Transverse colon (tissue), 4 donors: ENCODE measurements at regions not wholly inside any gene's neighbourhood (a gene's known extent, or its start where the extent isn't known, plus 50 kb on each side); places are given as distances from the start of the nearest gene placed in this dataset.

Source experiments
- DNase-seq: peaks from one replicate; pipeline ENCODE4 v3.0.0-alpha.2; 2019
- H3K27ac ChIP-seq, 4 donors: fragments of 200-600 bp; sonication (generic); 2 replicates each; pipeline ENCODE4 v1.5.1; 2016 to 2018; ENCODE audit warnings: inconsistent platforms in 4 of 4
- H3K27me3 ChIP-seq: fragments of 200-600 bp; sonication (generic); 2 replicates; pipeline ENCODE4 v1.5.1; 2017; ENCODE audit warnings: inconsistent platforms
- H3K36me3 ChIP-seq, 4 donors: fragments of 200-600 bp; sonication (generic); 2 replicates each; pipeline ENCODE4 v1.5.1; 2017 to 2019; ENCODE audit warnings: inconsistent platforms in 4 of 4
- H3K4me1 ChIP-seq, 4 donors: fragments of 200-600 bp; sonication (generic); 2 replicates each; pipeline ENCODE4 v1.5.1; 2017 to 2020; ENCODE audit warnings: inconsistent platforms in 4 of 4
- H3K4me3 ChIP-seq, 4 donors: fragments of 200-600 bp; sonication (generic); 1 replicate in 1 of 4; 2 replicates in 3 of 4; pipeline versions ENCODE4 v1.5.1 to v1.6.1; 2017 to 2019; ENCODE audit warnings: inconsistent platforms in 4 of 4
- H3K9me3 ChIP-seq, 2 donors: fragments of 200-600 bp; sonication (generic); 2 replicates each; pipeline ENCODE4 v1.5.1; 2017 to 2019; ENCODE audit warnings: inconsistent platforms in 2 of 2
- CTCF ChIP-seq, 5 experiments: fragments of 200-600 bp in 3 of 5; fragments of 450-650 bp in 2 of 5; sonication (generic) in 3 of 5; IDR thresholded peaks; 1 replicate in 2 of 5; 2 replicates in 3 of 5; pipeline ENCODE4 v1.5.1; 2016 to 2017; ENCODE audit warnings: antibody characterized with exemption in 5 of 5, inconsistent platforms in 3 of 5, mild to moderate bottlenecking in 2 of 5, moderate library complexity in 1 of 5
- EP300 ChIP-seq: sonication (generic); formaldehyde crosslinking; IDR thresholded peaks from one replicate; pipeline ENCODE4 v1.6.1; 2017; ENCODE audit warnings: antibody characterized with exemption, low read depth
- POLR2A ChIP-seq: fragments of 450-650 bp; IDR thresholded peaks from one replicate; pipeline ENCODE4 v1.6.1; 2016; ENCODE audit warnings: antibody characterized with exemption, mild to moderate bottlenecking, moderate library complexity
- POLR2AphosphoS5 ChIP-seq, 3 donors: sonication (generic); formaldehyde crosslinking; IDR thresholded peaks; one replicate each; pipeline ENCODE4 v1.6.1; 2016; ENCODE audit warnings: antibody characterized with exemption in 3 of 3
- WGBS, 2 donors: methylation state at CpG; one replicate each; pipeline ENCODE4 v1.1.5; 2018; ENCODE audit warnings: low coverage in 1 of 2; 5-methylcytosine and 5-hydroxymethylcytosine counted together
- in situ Hi-C, 4 donors: fragments of 200-750 bp; cut with MboI; loops; one replicate each; pipeline versions ENCODE4 v1.15.0 to v1.15.1; 2017; ENCODE audit warnings: low sequenced_read_pairs in 3 of 4, low pct_ligation_motif_present in 1 of 4, low pct_unique_long_range_greater_than_20kb in 1 of 4
- intact Hi-C: fragments of 100-400 bp; cut with DNase I; formaldehyde crosslinking; loops from one replicate; pipeline ENCODE4 v1.15.1; 2023; ENCODE audit warnings: low total_unique reads

- H3K27ac ChIP-seq: peak overlapping the region in 2 of 4 donors; percentile 82 to 86
- H3K27me3 ChIP-seq: no peaks in the 10 kb centered on the region
- no peak for DNase-seq
- H3K4me3 ChIP-seq: no peak overlapping the region
- intact Hi-C loops: loop anchor here (5.0 kb wide), 1 partner anchor 94 kb away; the partner anchor contains the start of gene B3GNT2
- in situ Hi-C loops: no loop called here
- no peaks in the 10 kb centered on the region for H3K36me3 ChIP-seq
- WGBS, 2 donors: 87 to 90% methylated on average over 2 to 7 of the region's 7 CpGs
- TF ChIP-seq EP300: no peak
- TF ChIP-seq POLR2A: no peak
- no peak for TF ChIP-seq POLR2AphosphoS5 (IDR thresholded peaks at IDR 0.05)
- TF ChIP-seq CTCF (IDR thresholded peaks at IDR 0.05): no peak
- peaks cover 21 to 56% (median 36%) of the 10 kb centered on the region in 4 donors for H3K4me1 ChIP-seq
- H3K9me3 ChIP-seq: no peaks in the 10 kb centered on the region
Observed at GRCh38 chr2:62291517-62292137, 95.7 kb downstream of the B3GNT2 start.

- 94 to 100% methylated on average over 1 of the region's 1 CpG for WGBS, 2 donors
- intact Hi-C loops: loop anchor here (5.0 kb wide), 1 partner anchor 94 kb away; the partner anchor contains the start of gene B3GNT2
- Histone ChIP-seq H3K9me3 (no peaks in the 10 kb centered on the region), H3K27ac (no peak overlapping the region), H3K36me3 (no peaks in the 10 kb centered on the region), H3K4me3 (no peak overlapping the region), H3K27me3 (no peaks in the 10 kb centered on the region), H3K4me1 (peaks cover 21 to 50% (median 32%) of the 10 kb centered on the region in 4 donors)
- no peak for DNase-seq
- TF ChIP-seq POLR2AphosphoS5 (IDR thresholded peaks at IDR 0.05) (no peak), EP300 (no peak)
- in situ Hi-C loops: no loop called here
Observed at GRCh38 chr2:62291052-62291451, 95.1 kb downstream of the B3GNT2 start.

GRCh38 chr2:62287899-62288880, 92.3 kb downstream of the B3GNT2 start:
- H3K9me3 ChIP-seq: peaks cover 6 to 9% of the 10 kb centered on the region in 2 donors
- intact Hi-C loops (no loop called here), in situ Hi-C loops (no loop called here)
- no peaks in the 10 kb centered on the region for H3K36me3 ChIP-seq
- TF ChIP-seq POLR2A (no peak), POLR2AphosphoS5 (IDR thresholded peaks at IDR 0.05) (no peak), EP300 (no peak)
- peaks cover 8 to 25% (median 13%) of the 10 kb centered on the region in 4 donors for H3K4me1 ChIP-seq
- WGBS, 2 donors: 75 to 87% methylated on average over 7 to 8 of the region's 8 CpGs
- DNase-seq: peak; percentile 77
- no peak overlapping the region for H3K27ac ChIP-seq
- H3K27me3 ChIP-seq: no peaks in the 10 kb centered on the region
- H3K4me3 ChIP-seq: no peak overlapping the region

DNA sequence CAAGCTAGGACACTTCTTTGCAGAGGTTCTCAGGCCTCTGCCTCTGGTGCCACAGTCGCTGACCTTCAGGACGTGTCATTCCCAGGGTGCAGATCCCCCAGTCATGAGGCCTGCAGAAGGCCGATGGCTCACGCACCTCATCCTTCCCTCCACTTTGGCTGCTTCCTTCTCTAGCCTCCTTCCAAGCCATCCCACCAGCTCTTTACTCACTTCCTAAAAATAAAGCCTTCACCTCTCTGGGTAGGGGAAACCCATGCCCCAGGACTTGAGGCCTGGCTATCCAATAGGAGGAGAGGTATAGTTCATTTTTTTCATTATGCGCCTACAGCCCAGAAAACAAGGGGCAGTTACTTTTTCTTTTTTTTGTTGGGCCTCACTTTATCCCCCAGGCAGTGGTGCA, 91.4 kb downstream of the B3GNT2 start:
- in situ Hi-C loops: no loop called here

More for the DNA sequence above, 91.4 kb downstream of the B3GNT2 start:
- no peak for TF ChIP-seq EP300
- TF ChIP-seq POLR2A: no peak
- TF ChIP-seq CTCF (IDR thresholded peaks at IDR 0.05): no peak
- no peak for TF ChIP-seq POLR2AphosphoS5 (IDR thresholded peaks at IDR 0.05)
- Histone ChIP-seq H3K4me3 (no peak overlapping the region), H3K36me3 (no peaks in the 10 kb centered on the region), H3K4me1 (peaks cover 0 to 16% (median 4%) of the 10 kb centered on the region in 4 donors), H3K27ac (no peak overlapping the region), H3K9me3 (peaks cover 6 to 9% of the 10 kb centered on the region in 2 donors), H3K27me3 (no peaks in the 10 kb centered on the region)
- DNase-seq: no peak
- intact Hi-C loops: no loop called here
- 89% methylated on average over 5 of the region's 5 CpGs; no CpG with 5 or more reads in 1 of the 2 donors for WGBS, 2 donors
